Inferior parietal cortex (tissue), 1 donor: ENCODE measurements at regions not wholly inside any gene's neighbourhood (a gene's known extent, or its start where the extent isn't known, plus 50 kb on each side); places are given as distances from the start of the nearest gene placed in this dataset.

Source experiments
- DNase-seq: peaks from one replicate; pipeline ENCODE4 v3.0.0-alpha.2; 2016; ENCODE audit errors: extremely low spot score

- no peak for DNase-seq
These were observed 184.5 kb downstream of the CCT6B start for GRCh38 chr17:34776456-34777443.

GRCh38 chr17:34773036-34773435 is 188.2 kb downstream of the CCT6B start:
- DNase-seq: no peak

- no peak for DNase-seq
These were observed 189.4 kb downstream of the CCT6B start for GRCh38 chr17:34771891-34772290.

GRCh38 chr17:34770586-34770985 is 190.7 kb downstream of the CCT6B start:
- DNase-seq: no peak

- no peak for DNase-seq
These were observed 190.5 kb downstream of the TMEM132E start for GRCh38 chr17:34769899-34770298.

- DNase-seq: no peak
These were observed 189.7 kb downstream of the TMEM132E start for GRCh38 chr17:34769049-34769448.

GRCh38 chr17:34765291-34765690 is 185.9 kb downstream of the TMEM132E start:
- no peak for DNase-seq

GRCh38 chr17:34764716-34765115 is 185.3 kb downstream of the TMEM132E start:
- DNase-seq: no peak

GRCh38 chr17:34763728-34764665 is 184.6 kb downstream of the TMEM132E start:
- no peak for DNase-seq

- DNase-seq: no peak
These were observed 182.7 kb downstream of the TMEM132E start for GRCh38 chr17:34762078-34762477.

GRCh38 chr17:34761646-34762045 is 182.3 kb downstream of the TMEM132E start:
- no peak for DNase-seq

- DNase-seq: no peak
These were observed 181.6 kb downstream of the TMEM132E start for GRCh38 chr17:34760931-34761495.

GRCh38 chr17:34758718-34759117 is 179.3 kb downstream of the TMEM132E start:
- DNase-seq: no peak

- no peak for DNase-seq
These were observed 178.9 kb downstream of the TMEM132E start for GRCh38 chr17:34758316-34758715.

GRCh38 chr17:34757611-34758010 is 178.2 kb downstream of the TMEM132E start:
- no peak for DNase-seq

GRCh38 chr17:34757106-34757505 is 177.7 kb downstream of the TMEM132E start:
- no peak for DNase-seq

GRCh38 chr17:34756637-34757021 is 177.2 kb downstream of the TMEM132E start:
- DNase-seq: no peak

- DNase-seq: no peak
These were observed 176.7 kb downstream of the TMEM132E start for GRCh38 chr17:34755981-34756636.

- peak; percentile 10 for DNase-seq
These were observed 176.0 kb downstream of the TMEM132E start for GRCh38 chr17:34755371-34755770.

- DNase-seq: no peak
These were observed 170.6 kb downstream of the TMEM132E start for GRCh38 chr17:34750004-34750403.

GRCh38 chr17:34741967-34742366 is 162.6 kb downstream of the TMEM132E start:
- no peak for DNase-seq
